IPS-20b (cell line): ENCODE measurements at regions not wholly inside any gene's neighbourhood (a gene's known extent, or its start where the extent isn't known, plus 50 kb on each side); places are given as distances from the start of the nearest gene placed in this dataset.
"Not testable (repeated sequence)": the region's sequence is repeated elsewhere in the genome, so short reads cannot be mapped to it uniquely, and the experiment has no call there.

ENCODE experiments used
- H3K27ac ChIP-seq: one replicate; pipeline ENCODE4 v1.5.1; 2013; ENCODE audit warnings: low read length
- H3K27me3 ChIP-seq: 2 replicates; pipeline ENCODE4 v1.6.1; 2013; ENCODE audit warnings: mild to moderate bottlenecking, low read length, inconsistent platforms; ENCODE audit not compliant: insufficient read depth
- H3K36me3 ChIP-seq: 2 replicates; pipeline ENCODE4 v1.6.1; 2013; ENCODE audit warnings: low read depth, mild to moderate bottlenecking, inconsistent platforms, low read length, moderate library complexity; ENCODE audit not compliant: insufficient read depth
- H3K4me1 ChIP-seq: 2 replicates; pipeline ENCODE4 v1.6.1; 2013; ENCODE audit warnings: mild to moderate bottlenecking, control low read depth, inconsistent platforms, low read length, moderate library complexity; ENCODE audit not compliant: insufficient read depth
- H3K4me3 ChIP-seq: 2 replicates; pipeline ENCODE4 v1.5.1; 2013; ENCODE audit warnings: mild to moderate bottlenecking, low read length, inconsistent platforms
- H3K9ac ChIP-seq: 2 replicates; pipeline ENCODE4 v1.6.1; 2013; ENCODE audit warnings: low read depth, mild to moderate bottlenecking, inconsistent platforms, low read length, moderate library complexity
- H3K9me3 ChIP-seq: 2 replicates; pipeline ENCODE4 v1.6.1; 2013; ENCODE audit warnings: mild to moderate bottlenecking, low read depth, low read length, inconsistent platforms; ENCODE audit not compliant: insufficient read depth

- Histone ChIP-seq H3K9me3 (no peaks in the 10 kb centered on the region), H3K9ac (no peak overlapping the region), H3K27me3 (no peaks in the 10 kb centered on the region), H3K4me3 (no peak overlapping the region), H3K4me1 (no peaks in the 10 kb centered on the region), H3K27ac (no peak overlapping the region), H3K36me3 (no peaks in the 10 kb centered on the region)
Observed at GRCh38 chr2:144128130-144128746, 391.7 kb downstream of the ZEB2 start.

- no peaks in the 10 kb centered on the region for H3K27me3 ChIP-seq
- H3K27ac ChIP-seq, result no peak overlapping the region
- no peaks in the 10 kb centered on the region for H3K36me3 ChIP-seq
- no peaks in the 10 kb centered on the region for H3K9me3 ChIP-seq
- H3K4me1 ChIP-seq, result no peaks in the 10 kb centered on the region
- H3K9ac ChIP-seq, result no peak overlapping the region
- no peak overlapping the region for H3K4me3 ChIP-seq
Observed at GRCh38 chr2:144127693-144128092, 392.2 kb downstream of the ZEB2 start.

GRCh38 chr2:144126302-144126701 lies 393.6 kb downstream of the ZEB2 start:
- no peak overlapping the region for H3K9ac ChIP-seq
- no peaks in the 10 kb centered on the region for H3K27me3 ChIP-seq
- H3K4me3 ChIP-seq, result no peak overlapping the region
- H3K9me3 ChIP-seq, result no peaks in the 10 kb centered on the region
- H3K27ac ChIP-seq, result no peak overlapping the region
- H3K4me1 ChIP-seq, result no peaks in the 10 kb centered on the region
- no peaks in the 10 kb centered on the region for H3K36me3 ChIP-seq

GRCh38 chr2:144125751-144126150 lies 394.2 kb downstream of the ZEB2 start:
- no peaks in the 10 kb centered on the region for H3K36me3 ChIP-seq
- no peaks in the 10 kb centered on the region for H3K27me3 ChIP-seq
- no peak overlapping the region for H3K4me3 ChIP-seq
- no peaks in the 10 kb centered on the region for H3K4me1 ChIP-seq
- H3K9ac ChIP-seq, result no peak overlapping the region
- H3K27ac ChIP-seq, result no peak overlapping the region
- H3K9me3 ChIP-seq, result no peaks in the 10 kb centered on the region

GRCh38 chr2:144124882-144125281 lies 395.0 kb downstream of the ZEB2 start:
- H3K4me1 ChIP-seq, result no peaks in the 10 kb centered on the region
- H3K27ac ChIP-seq, result no peak overlapping the region
- H3K9ac ChIP-seq, result no peak overlapping the region
- H3K36me3 ChIP-seq, result no peaks in the 10 kb centered on the region
- no peak overlapping the region for H3K4me3 ChIP-seq
- H3K9me3 ChIP-seq, result no peaks in the 10 kb centered on the region
- H3K27me3 ChIP-seq, result no peaks in the 10 kb centered on the region

GRCh38 chr2:144120487-144120886 lies 399.4 kb downstream of the ZEB2 start:
- Histone ChIP-seq H3K9ac (no peak overlapping the region), H3K9me3 (no peaks in the 10 kb centered on the region), H3K4me3 (no peak overlapping the region), H3K4me1 (no peaks in the 10 kb centered on the region), H3K27me3 (no peaks in the 10 kb centered on the region), H3K36me3 (no peaks in the 10 kb centered on the region), H3K27ac (no peak overlapping the region)

GRCh38 chr2:144117086-144117485 lies 402.8 kb downstream of the ZEB2 start:
- no peak overlapping the region for H3K4me3 ChIP-seq
- H3K9ac ChIP-seq, result no peak overlapping the region
- no peaks in the 10 kb centered on the region for H3K27me3 ChIP-seq
- no peak overlapping the region for H3K27ac ChIP-seq
- H3K36me3 ChIP-seq, result no peaks in the 10 kb centered on the region
- H3K9me3 ChIP-seq, result no peaks in the 10 kb centered on the region
- no peaks in the 10 kb centered on the region for H3K4me1 ChIP-seq

- Histone ChIP-seq H3K27ac (no peak overlapping the region), H3K4me1 (no peaks in the 10 kb centered on the region), H3K4me3 (no peak overlapping the region), H3K36me3 (no peaks in the 10 kb centered on the region), H3K9me3 (no peaks in the 10 kb centered on the region), H3K27me3 (no peaks in the 10 kb centered on the region), H3K9ac (no peak overlapping the region)
Observed at GRCh38 chr2:144115739-144116291, 404.1 kb downstream of the ZEB2 start.

- H3K36me3 ChIP-seq, result no peaks in the 10 kb centered on the region
- H3K9me3 ChIP-seq, result no peaks in the 10 kb centered on the region
- H3K4me3 ChIP-seq, result no peak overlapping the region
- no peak overlapping the region for H3K9ac ChIP-seq
- no peaks in the 10 kb centered on the region for H3K4me1 ChIP-seq
- H3K27ac ChIP-seq, result no peak overlapping the region
- H3K27me3 ChIP-seq, result no peaks in the 10 kb centered on the region
Observed at GRCh38 chr2:144114760-144115159, 405.2 kb downstream of the ZEB2 start.

- Histone ChIP-seq H3K27ac (no peak overlapping the region), H3K9ac (no peak overlapping the region)
Observed at GRCh38 chr2:144111437-144111836, 408.5 kb downstream of the ZEB2 start.

GRCh38 chr2:144106104-144106503 lies 413.8 kb downstream of the ZEB2 start:
- peaks cover 18% of the 10 kb centered on the region for H3K9me3 ChIP-seq
- H3K9ac ChIP-seq, H3K4me3 ChIP-seq, H3K27ac ChIP-seq, H3K4me1 ChIP-seq, H3K27me3 ChIP-seq, H3K36me3 ChIP-seq: not testable (repeated sequence)

More at GRCh38 chr2:144111437-144111836, 408.5 kb downstream of the ZEB2 start:
- no peaks in the 10 kb centered on the region for H3K27me3 ChIP-seq
- no peaks in the 10 kb centered on the region for H3K36me3 ChIP-seq
- H3K4me3 ChIP-seq, result no peak overlapping the region
- H3K9me3 ChIP-seq, result no peaks in the 10 kb centered on the region
- H3K4me1 ChIP-seq, result no peaks in the 10 kb centered on the region

GRCh38 chr2:144102386-144102785 lies 417.5 kb downstream of the ZEB2 start:
- Histone ChIP-seq H3K27ac (no peak overlapping the region), H3K27me3 (no peaks in the 10 kb centered on the region), H3K4me3 (no peak overlapping the region), H3K9ac (no peak overlapping the region), H3K9me3 (peaks cover 18% of the 10 kb centered on the region), H3K4me1 (no peaks in the 10 kb centered on the region), H3K36me3 (no peaks in the 10 kb centered on the region)
